HG02759 (cell line): ENCODE measurements at regions not wholly inside any gene's neighbourhood (a gene's known extent, or its start where the extent isn't known, plus 50 kb on each side); places are given as distances from the start of the nearest gene placed in this dataset.
"Not testable (repeated sequence)": the region's sequence is repeated elsewhere in the genome, so short reads cannot be mapped to it uniquely, and the experiment has no call there.

Experiments
- ATAC-seq: cut with Tn5 transposase; IDR thresholded peaks from one replicate; pipeline ENCODE4 v1.9.1; 2021; ENCODE audit warnings: mild to moderate bottlenecking, moderate library complexity; ENCODE audit not compliant: unreplicated experiment

GRCh38 chr10:81704596-81704995 is 170.4 kb upstream of the NRG3 start:
- no peak for ATAC-seq

DNA sequence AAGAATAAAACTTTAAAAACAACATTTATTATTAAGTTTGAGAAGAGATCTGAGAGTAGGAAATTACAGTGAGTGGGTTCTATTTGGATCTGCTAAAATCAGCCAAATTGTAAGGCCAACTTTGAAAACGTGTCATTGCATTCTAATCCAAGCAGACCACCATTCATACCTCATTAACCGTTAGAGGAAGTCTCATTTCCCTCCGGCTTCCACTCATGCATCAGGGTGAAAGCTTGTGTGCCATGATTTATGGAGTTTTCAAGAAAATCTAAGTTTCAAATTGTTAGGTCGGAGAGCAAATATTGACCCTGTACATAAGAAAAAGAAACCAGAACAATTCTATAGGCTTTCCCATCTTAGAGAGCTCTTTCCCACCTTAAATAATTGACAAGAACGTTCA is 166.6 kb upstream of the NRG3 start:
- ATAC-seq: no peak

DNA sequence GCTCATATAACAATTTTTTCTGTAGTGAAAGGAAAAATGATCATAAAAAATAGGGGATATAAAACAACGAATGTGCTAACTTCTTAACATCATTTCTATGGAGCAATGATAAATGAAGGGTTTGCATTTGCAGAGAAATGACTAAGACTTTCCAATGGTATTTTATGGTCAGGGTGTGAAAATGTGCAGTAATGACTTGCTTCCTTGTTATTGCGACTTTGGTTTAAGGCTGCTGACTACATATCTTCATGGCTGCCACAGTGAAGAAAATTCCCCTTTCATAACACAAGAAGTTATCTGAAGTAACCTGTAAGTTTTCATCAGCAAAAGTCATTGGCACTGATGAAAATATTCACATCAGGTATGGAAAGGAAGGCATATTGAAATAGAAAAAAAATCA is 166.1 kb upstream of the NRG3 start:
- ATAC-seq: no peak

GRCh38 chr10:81722399-81722798 is 152.6 kb upstream of the NRG3 start:
- no peak for ATAC-seq

- no peak for ATAC-seq
Observed at GRCh38 chr10:81724431-81724830, 150.6 kb upstream of the NRG3 start.

- ATAC-seq: no peak
Observed at GRCh38 chr10:81725851-81726250, 149.1 kb upstream of the NRG3 start.

GRCh38 chr10:81728692-81729091 is 146.3 kb upstream of the NRG3 start:
- no peak for ATAC-seq

DNA sequence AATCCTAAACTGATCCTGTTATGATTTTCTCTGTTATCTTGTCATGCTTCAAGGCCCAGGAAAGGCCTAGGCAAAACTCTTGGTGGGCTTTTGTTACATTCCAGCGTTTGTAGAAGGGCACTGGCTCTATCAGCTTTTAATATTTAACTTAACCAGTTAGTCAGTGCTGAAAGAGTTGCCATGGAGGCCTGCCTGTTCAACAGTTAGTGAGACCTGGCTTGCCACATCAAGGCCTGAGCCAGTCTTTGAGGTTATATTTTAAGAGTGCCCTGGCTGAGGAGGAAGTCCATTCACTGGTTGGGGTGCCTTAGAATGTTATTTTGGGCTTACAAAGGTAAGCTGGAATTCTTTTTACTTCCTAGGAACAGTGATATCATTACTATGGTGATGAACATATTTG is 144.1 kb upstream of the NRG3 start:
- ATAC-seq: no peak

DNA sequence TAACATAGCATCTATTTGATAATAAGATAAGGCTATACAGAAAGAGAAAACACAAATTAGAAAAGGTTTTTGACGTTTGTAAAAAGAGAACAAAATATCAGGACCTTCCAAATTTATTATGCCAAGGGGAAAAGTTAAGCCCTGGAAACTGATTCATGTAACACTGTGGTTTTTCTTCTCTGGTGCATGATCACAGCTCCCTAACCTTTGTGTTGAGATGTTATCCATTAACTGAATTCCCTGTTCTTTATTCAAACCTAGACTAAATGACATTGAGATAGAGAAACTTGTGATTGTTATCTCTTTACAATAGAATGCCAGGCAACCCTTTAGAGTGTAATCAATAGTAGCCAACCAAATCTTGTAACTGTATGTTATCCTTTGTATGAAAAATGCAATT is 141.5 kb upstream of the NRG3 start:
- no peak for ATAC-seq

GRCh38 chr10:81735167-81735566 is 139.8 kb upstream of the NRG3 start:
- not testable (repeated sequence) for ATAC-seq

GRCh38 chr10:81759111-81759510 is 115.9 kb upstream of the NRG3 start:
- ATAC-seq: no peak

- no peak for ATAC-seq
Observed at GRCh38 chr10:81784111-81784597, 90.8 kb upstream of the NRG3 start.

DNA sequence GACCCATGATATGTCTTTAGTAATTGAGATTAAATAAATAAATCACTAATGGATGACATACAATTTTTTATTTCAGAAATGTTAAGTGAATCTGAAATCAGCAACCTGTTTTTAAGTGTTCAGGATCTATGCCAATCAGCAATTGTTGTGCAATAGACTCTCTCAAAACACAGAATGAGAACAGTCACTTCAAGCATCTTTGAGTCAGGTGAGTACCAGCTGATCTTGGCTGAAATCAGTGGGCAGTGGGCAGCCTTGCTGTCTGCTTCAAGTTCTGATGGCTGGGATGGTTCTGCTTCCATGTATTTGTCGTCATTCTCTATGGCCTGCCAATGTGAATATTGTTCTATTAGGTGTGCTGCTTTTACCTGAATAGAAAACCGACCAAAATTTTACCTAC is 82.3 kb upstream of the NRG3 start:
- ATAC-seq: no peak

GRCh38 chr10:81806842-81807241 is 68.2 kb upstream of the NRG3 start:
- ATAC-seq: no peak

GRCh38 chr10:81814842-81815241 is 60.2 kb upstream of the NRG3 start:
- no peak for ATAC-seq

DNA sequence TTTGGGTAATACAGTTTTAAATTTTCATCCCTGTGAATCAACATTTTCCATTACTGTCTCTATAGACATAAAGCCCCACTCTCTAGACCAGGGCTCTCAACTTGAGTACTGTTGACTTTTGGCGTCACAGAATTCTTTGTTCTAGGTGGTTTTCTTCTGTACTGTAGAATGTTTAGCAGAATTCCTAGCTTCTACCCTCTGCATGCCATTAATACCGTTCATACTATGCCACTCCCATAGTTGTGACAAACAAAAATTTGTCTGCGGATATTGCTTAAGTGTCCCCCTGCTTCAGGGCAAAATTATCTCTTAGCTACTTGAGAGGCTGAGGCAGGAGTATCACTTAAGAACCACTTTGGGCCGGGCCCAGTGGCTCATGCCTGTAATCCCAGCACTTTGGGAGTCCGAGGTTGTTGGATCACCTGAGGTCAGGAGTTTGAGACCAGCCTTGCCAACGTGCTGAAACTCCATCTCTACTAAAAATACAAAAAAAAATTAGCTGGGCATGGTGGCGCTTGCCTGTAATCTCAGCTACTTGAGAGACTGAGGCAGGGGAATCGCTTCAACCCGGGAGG is 57.3 kb upstream of the NRG3 start:
- ATAC-seq: no peak

DNA sequence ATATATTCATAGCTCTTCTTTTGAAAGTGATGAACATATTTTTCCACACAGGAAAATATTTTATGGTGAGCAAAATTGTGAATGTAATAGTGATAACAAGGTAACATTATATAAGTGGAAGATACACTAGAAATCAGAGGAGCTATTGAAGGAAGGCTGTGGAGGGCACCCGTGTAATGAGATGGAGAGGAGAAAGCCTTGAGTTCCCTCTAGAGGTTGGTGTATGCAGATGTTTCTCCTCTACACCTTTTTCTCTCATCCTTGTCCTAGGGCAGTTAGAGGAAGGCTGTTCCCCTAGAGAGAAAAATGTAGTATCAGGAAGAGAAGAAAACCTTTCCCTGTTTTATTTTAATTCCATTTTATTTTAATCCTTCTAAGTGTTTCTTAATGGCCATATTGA is 54.6 kb upstream of the NRG3 start:
- no peak for ATAC-seq
